ENCODE measurements at regions not wholly inside any gene's neighbourhood (a gene's known extent, or its start where the extent isn't known, plus 50 kb on each side); places are given as distances from the start of the nearest gene placed in this dataset.

DNA sequence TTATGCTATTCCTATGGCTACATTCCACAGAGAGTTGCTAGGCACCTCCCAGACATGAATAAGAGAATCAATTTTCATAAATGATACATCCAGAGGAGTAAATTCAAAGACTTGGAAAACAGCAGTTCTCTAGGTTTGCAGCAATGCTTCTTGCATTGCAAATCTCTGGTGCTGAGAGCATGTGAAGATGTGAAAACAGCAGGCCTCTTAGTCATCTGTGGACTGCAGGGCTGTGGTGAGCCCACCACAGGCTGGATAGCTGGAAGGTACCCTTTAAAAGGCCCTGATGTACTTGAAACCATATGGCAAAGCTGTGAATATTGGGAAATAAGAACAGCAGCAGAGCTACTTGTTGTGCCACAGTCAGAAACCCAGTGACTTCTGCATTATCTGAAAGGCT is 2135.9 kb downstream of the ARAP2 start:
- no peak for TF ChIP-seq POLR2A (IDR thresholded peaks at IDR 0.05)
- TF ChIP-seq, protein P1, sequence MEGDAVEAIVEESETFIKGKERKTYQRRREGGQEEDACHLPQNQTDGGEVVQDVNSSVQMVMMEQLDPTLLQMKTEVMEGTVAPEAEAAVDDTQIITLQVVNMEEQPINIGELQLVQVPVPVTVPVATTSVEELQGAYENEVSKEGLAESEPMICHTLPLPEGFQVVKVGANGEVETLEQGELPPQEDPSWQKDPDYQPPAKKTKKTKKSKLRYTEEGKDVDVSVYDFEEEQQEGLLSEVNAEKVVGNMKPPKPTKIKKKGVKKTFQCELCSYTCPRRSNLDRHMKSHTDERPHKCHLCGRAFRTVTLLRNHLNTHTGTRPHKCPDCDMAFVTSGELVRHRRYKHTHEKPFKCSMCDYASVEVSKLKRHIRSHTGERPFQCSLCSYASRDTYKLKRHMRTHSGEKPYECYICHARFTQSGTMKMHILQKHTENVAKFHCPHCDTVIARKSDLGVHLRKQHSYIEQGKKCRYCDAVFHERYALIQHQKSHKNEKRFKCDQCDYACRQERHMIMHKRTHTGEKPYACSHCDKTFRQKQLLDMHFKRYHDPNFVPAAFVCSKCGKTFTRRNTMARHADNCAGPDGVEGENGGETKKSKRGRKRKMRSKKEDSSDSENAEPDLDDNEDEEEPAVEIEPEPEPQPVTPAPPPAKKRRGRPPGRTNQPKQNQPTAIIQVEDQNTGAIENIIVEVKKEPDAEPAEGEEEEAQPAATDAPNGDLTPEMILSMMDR (IDR thresholded peaks at IDR 0.05), result no peak
- Histone ChIP-seq H3K27me3 (no peaks in the 10 kb centered on the region), H3K9me3 (no peaks in the 10 kb centered on the region), H3K36me3 (ENCODE audit: low read depth, missing control alignments) (no peaks in the 10 kb centered on the region), H3K4me3 (no peak overlapping the region), H3K4me1 (no peaks in the 10 kb centered on the region), H3K27ac (no peak overlapping the region)
- intact Hi-C loops (cut with DNase I; ENCODE audit: low total_unique reads), result no loop called here
- DNase-seq, result no peak

DNA sequence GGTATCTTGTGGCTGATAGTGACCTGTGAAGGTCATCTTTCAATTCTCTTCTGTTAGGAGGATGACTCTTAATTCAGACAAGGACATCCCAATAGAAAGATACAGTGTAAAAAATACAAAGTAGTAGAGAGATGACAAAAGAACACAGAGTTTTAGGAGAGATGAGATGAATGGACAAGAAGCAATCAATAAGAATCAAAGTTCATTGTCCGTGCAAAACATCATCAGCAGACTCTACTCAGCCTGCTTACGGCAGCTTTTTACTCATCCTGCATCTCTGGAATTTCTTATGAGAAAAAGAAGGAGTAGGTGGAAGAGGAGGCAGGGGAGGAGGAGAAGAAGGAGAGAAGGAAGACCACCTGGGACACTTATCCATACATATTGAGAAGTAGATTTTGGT is 2131.7 kb downstream of the ARAP2 start:
- Histone ChIP-seq H3K27me3 (no peaks in the 10 kb centered on the region), H3K9me3 (no peaks in the 10 kb centered on the region), H3K27ac (no peak overlapping the region), H3K4me3 (no peak overlapping the region), H3K4me1 (no peaks in the 10 kb centered on the region), H3K36me3 (ENCODE audit: low read depth, missing control alignments) (no peaks in the 10 kb centered on the region)
- WGBS, 2 donors, result 55 to 76% methylated on average over 2 of the region's 2 CpGs
- TF ChIP-seq, protein P1 (IDR thresholded peaks at IDR 0.05), result no peak
- TF ChIP-seq POLR2A (IDR thresholded peaks at IDR 0.05), result no peak
- intact Hi-C loops (cut with DNase I; ENCODE audit: low total_unique reads), result no loop called here
- DNase-seq, result no peak

DNA sequence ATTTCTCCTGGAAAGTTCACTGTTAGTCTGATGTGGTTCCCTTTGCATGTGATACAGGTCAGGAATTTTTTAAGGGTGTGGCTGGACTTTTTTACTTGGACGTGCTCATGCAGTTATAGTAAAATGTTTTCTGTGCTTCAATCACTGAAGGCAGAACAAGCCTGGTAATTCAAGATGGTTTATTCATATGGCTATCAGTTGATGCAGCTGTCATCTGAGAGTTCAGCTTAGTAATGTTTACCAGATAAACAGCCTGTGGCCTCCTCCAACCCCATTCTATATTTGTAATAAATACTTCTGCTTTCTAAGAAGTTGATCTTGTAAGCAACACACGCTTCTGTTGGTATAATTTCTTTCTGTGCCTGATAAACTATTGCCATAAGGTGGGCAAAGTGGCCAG is 2105.9 kb downstream of the ARAP2 start:
- intact Hi-C loops (cut with DNase I; ENCODE audit: low total_unique reads), result no loop called here
- WGBS, 2 donors, result 71 to 83% methylated on average over 2 of the region's 2 CpGs

DNA sequence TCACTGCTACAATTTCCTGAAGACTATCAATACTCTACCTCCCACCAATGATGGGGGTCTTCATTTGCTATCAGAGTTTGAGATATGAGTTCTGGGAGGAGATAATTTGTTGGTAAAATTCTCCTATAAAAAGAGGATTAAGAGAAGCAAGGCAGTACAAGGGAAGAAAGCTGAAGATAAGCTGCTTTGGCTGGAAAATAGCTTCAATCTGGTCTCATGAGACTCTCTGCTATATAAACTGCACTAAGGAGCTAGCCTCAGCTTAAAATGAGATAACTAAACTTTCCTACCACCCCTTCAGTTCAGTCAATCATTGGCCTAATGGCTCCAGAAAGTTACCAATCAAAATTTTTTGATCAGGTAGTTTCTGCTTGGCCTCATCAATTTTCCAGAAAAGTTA is 2105.0 kb downstream of the ARAP2 start:
- Histone ChIP-seq H3K36me3 (ENCODE audit: low read depth, missing control alignments) (no peaks in the 10 kb centered on the region), H3K27ac (no peak overlapping the region), H3K9me3 (no peaks in the 10 kb centered on the region), H3K4me1 (no peaks in the 10 kb centered on the region), H3K4me3 (no peak overlapping the region), H3K27me3 (no peaks in the 10 kb centered on the region)
- DNase-seq, result no peak
- TF ChIP-seq POLR2A (IDR thresholded peaks at IDR 0.05), result no peak
- TF ChIP-seq, protein P1 (IDR thresholded peaks at IDR 0.05), result no peak
- intact Hi-C loops (cut with DNase I; ENCODE audit: low total_unique reads), result no loop called here

More for the DNA sequence above, 2105.9 kb downstream of the ARAP2 start:
- H3K4me1 ChIP-seq, result no peaks in the 10 kb centered on the region
- H3K27ac ChIP-seq, result no peak overlapping the region
- no peaks in the 10 kb centered on the region for H3K27me3 ChIP-seq
- H3K36me3 ChIP-seq (ENCODE audit: low read depth, missing control alignments), result no peaks in the 10 kb centered on the region
- TF ChIP-seq, protein P1 (IDR thresholded peaks at IDR 0.05), result no peak
- TF ChIP-seq POLR2A (IDR thresholded peaks at IDR 0.05), result no peak
- no peaks in the 10 kb centered on the region for H3K9me3 ChIP-seq
- no peak overlapping the region for H3K4me3 ChIP-seq
- DNase-seq, result no peak

DNA sequence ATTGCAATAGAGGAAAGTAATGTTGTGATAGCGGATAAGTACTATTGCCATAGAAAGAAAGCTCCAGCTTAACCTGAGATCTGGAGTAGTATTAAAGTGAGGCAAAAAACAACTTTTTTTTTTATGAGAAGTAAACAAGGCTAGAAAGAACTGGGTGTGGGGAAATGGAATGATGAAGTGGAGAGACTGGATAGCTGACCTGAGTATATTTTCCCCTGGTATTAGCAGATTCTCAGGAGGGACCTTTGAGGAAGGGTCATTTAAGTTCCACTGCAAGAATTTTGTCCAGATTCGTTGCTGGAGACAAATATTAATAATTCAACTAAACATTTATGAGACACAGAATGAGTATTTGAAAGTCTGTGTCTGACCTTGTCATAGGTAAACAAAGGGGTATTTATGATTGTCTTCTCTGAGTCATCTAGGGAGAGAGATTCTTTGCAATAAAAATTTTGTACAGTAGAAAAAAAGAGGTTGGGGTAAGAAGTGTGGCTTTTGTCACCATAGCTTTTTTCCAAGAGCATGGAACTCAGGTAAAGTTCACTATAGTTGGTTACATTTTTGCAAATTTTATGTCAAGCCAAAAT is 2095.9 kb downstream of the ARAP2 start:
- H3K4me3 ChIP-seq, result no peak overlapping the region
- no peaks in the 10 kb centered on the region for H3K27me3 ChIP-seq
- H3K27ac ChIP-seq, result no peak overlapping the region
- intact Hi-C loops (cut with DNase I; ENCODE audit: low total_unique reads), result no loop called here
- 69 to 81% methylated on average over 2 of the region's 2 CpGs for WGBS, 2 donors
- H3K4me1 ChIP-seq, result no peaks in the 10 kb centered on the region
- H3K9me3 ChIP-seq, result no peaks in the 10 kb centered on the region
- no peaks in the 10 kb centered on the region for H3K36me3 ChIP-seq (ENCODE audit: low read depth, missing control alignments)
- DNase-seq, result no peak
- TF ChIP-seq POLR2A (IDR thresholded peaks at IDR 0.05), result no peak
- TF ChIP-seq, protein P1 (IDR thresholded peaks at IDR 0.05), result no peak
